HEK293 (cell line): ENCODE measurements at regions not wholly inside any gene's neighbourhood (a gene's known extent, or its start where the extent isn't known, plus 50 kb on each side); places are given as distances from the start of the nearest gene placed in this dataset.

Source experiments
- CTCF ChIA-PET: fragments of 350-600 bp; formaldehyde crosslinking; extraction: SDS; loops from one replicate; lab custom pipeline; 2021; ENCODE audit warnings: antibody characterized with exemption; lab: Yijun Ruan, JAX
- POLR2A ChIA-PET: fragments of 300-600 bp; formaldehyde crosslinking; extraction: SDS; loops from one replicate; lab custom pipeline; 2020; ENCODE audit warnings: antibody characterized with exemption, inconsistent platforms; lab: Yijun Ruan, JAX
- H3K27ac ChIP-seq: fragments of 200-500 bp; sonication (Bioruptor generic); 2 replicates; pipeline ENCODE4 v1.5.1; 2014; ENCODE audit warnings: low read depth, low read length, control low read depth, inconsistent platforms; ENCODE audit errors: extremely low read depth
- H3K36me3 ChIP-seq, 2 experiments: fragments of 200-500 bp in 1 of 2; sonication (Bioruptor generic) in 1 of 2; 1 replicate in 1 of 2; 2 replicates in 1 of 2; pipeline ENCODE4 v1.5.1; 2014 to 2017; ENCODE audit warnings: inconsistent platforms in 2 of 2, low read length in 2 of 2; ENCODE audit not compliant: control insufficient read depth in 2 of 2, insufficient read depth in 1 of 2
- H3K4me1 ChIP-seq: fragments of 200-500 bp; sonication (Bioruptor generic); 2 replicates; pipeline ENCODE4 v1.5.1; 2014; ENCODE audit warnings: mild to moderate bottlenecking, low read length, inconsistent platforms; ENCODE audit not compliant: control insufficient read depth, insufficient read depth
- H3K4me3 ChIP-seq: 2 replicates; pipeline ENCODE4 v1.5.1; 2011; ENCODE audit warnings: low read depth, mild to moderate bottlenecking, control low read depth, low read length, moderate library complexity
- H3K9me3 ChIP-seq: fragments of 200-500 bp; sonication (Bioruptor generic); 2 replicates; pipeline ENCODE4 v1.5.1; 2014; ENCODE audit warnings: low read depth, low read length, inconsistent platforms; ENCODE audit not compliant: control insufficient read depth, insufficient read depth
- MYNN ChIP-seq: fragments of 450-650 bp; formaldehyde crosslinking; IDR thresholded peaks from 2 replicates; pipeline ENCODE4 v1.5.1; 2016; ENCODE audit warnings: missing biosample characterization, missing genetic modification characterization, borderline replicate concordance
- SCRT1 ChIP-seq: fragments of 450-650 bp; formaldehyde crosslinking; IDR thresholded peaks from 2 replicates; pipeline ENCODE4 v1.5.1; 2016; ENCODE audit warnings: missing biosample characterization, missing genetic modification characterization, borderline replicate concordance
- ZFP37 ChIP-seq: fragments of 450-650 bp; formaldehyde crosslinking; IDR thresholded peaks from 2 replicates; pipeline ENCODE4 v1.5.1; 2016; ENCODE audit warnings: missing biosample characterization, missing genetic modification characterization
- ZNF211 ChIP-seq: fragments of 450-650 bp; formaldehyde crosslinking; IDR thresholded peaks from 2 replicates; pipeline ENCODE4 v1.5.1; 2016; ENCODE audit warnings: low read depth, missing biosample characterization, missing genetic modification characterization
- ZNF394 ChIP-seq: fragments of 450-650 bp; formaldehyde crosslinking; IDR thresholded peaks from 2 replicates; pipeline ENCODE4 v1.5.1; 2016; ENCODE audit warnings: missing biosample characterization, missing genetic modification characterization, mild to moderate bottlenecking, moderate library complexity, borderline replicate concordance
- ZNF426 ChIP-seq: fragments of 450-650 bp; formaldehyde crosslinking; IDR thresholded peaks from 2 replicates; pipeline ENCODE4 v1.5.1; 2017; ENCODE audit warnings: missing biosample characterization, missing genetic modification characterization, mild to moderate bottlenecking, inconsistent platforms, moderate library complexity
- ZNF521 ChIP-seq: fragments of 450-650 bp; formaldehyde crosslinking; IDR thresholded peaks from 2 replicates; pipeline ENCODE4 v1.5.1; 2017; ENCODE audit warnings: missing biosample characterization, mild to moderate bottlenecking, missing genetic modification characterization
- ZNF585B ChIP-seq: fragments of 450-650 bp; formaldehyde crosslinking; IDR thresholded peaks from 2 replicates; pipeline ENCODE4 v1.5.1; 2016; ENCODE audit warnings: missing biosample characterization, missing genetic modification characterization
- ZNF654 ChIP-seq: fragments of 450-650 bp; formaldehyde crosslinking; IDR thresholded peaks from 2 replicates; pipeline ENCODE4 v1.5.1; 2016; ENCODE audit warnings: low read depth, missing biosample characterization, missing genetic modification characterization
- ZNF747 ChIP-seq: fragments of 450-650 bp; formaldehyde crosslinking; IDR thresholded peaks from 2 replicates; pipeline ENCODE4 v1.5.1; 2016; ENCODE audit warnings: missing biosample characterization, missing genetic modification characterization
- TF ChIP-seq, protein P1 (sequence below): fragments of 450-650 bp; formaldehyde crosslinking; IDR thresholded peaks from 2 replicates; pipeline ENCODE4 v1.5.1; 2017; ENCODE audit warnings: missing biosample characterization, missing genetic modification characterization
- TF ChIP-seq, protein P2 (sequence below): fragments of 450-650 bp; formaldehyde crosslinking; IDR thresholded peaks from 2 replicates; pipeline ENCODE4 v1.5.1; 2017; ENCODE audit warnings: missing biosample characterization, missing genetic modification characterization
- TF ChIP-seq, protein P3 (sequence below): fragments of 450-650 bp; formaldehyde crosslinking; IDR thresholded peaks from 2 replicates; pipeline ENCODE4 v1.5.1; 2017; ENCODE audit warnings: missing biosample characterization, missing genetic modification characterization
- TF ChIP-seq, protein P4 (sequence below): fragments of 450-650 bp; formaldehyde crosslinking; IDR thresholded peaks from 2 replicates; pipeline ENCODE4 v1.5.1; 2016; ENCODE audit warnings: missing biosample characterization, missing genetic modification characterization
- TF ChIP-seq, protein P5 (sequence below): fragments of 450-650 bp; formaldehyde crosslinking; IDR thresholded peaks from 2 replicates; pipeline ENCODE4 v1.5.1; 2016; ENCODE audit warnings: missing biosample characterization, missing genetic modification characterization
- TF ChIP-seq, protein P6 (sequence below): fragments of 450-650 bp; formaldehyde crosslinking; IDR thresholded peaks from 2 replicates; pipeline ENCODE4 v1.5.1; 2016; ENCODE audit warnings: missing biosample characterization, missing genetic modification characterization
- TF ChIP-seq, protein P7 (sequence below): fragments of 450-650 bp; formaldehyde crosslinking; IDR thresholded peaks from 2 replicates; pipeline ENCODE4 v1.5.1; 2016; ENCODE audit warnings: missing biosample characterization, missing genetic modification characterization

- ChIA-PET POLR2A (no interaction called here), CTCF (no interaction called here)
- Histone ChIP-seq H3K36me3 (peaks cover 0 to 34% of the 10 kb centered on the region in 2 experiments; a peak in 1 of 3 replicates), H3K4me1 (no peaks in the 10 kb centered on the region), H3K9me3 (no peaks in the 10 kb centered on the region), H3K27ac (no peak overlapping the region), H3K4me3 (no peak overlapping the region)
- TF ChIP-seq ZNF394 (tag by site-specific recombination) (no peak), ZFP37 (tag by site-specific recombination) (no peak), SCRT1 (tag by site-specific recombination) (no peak)
- TF ChIP-seq, protein P1, sequence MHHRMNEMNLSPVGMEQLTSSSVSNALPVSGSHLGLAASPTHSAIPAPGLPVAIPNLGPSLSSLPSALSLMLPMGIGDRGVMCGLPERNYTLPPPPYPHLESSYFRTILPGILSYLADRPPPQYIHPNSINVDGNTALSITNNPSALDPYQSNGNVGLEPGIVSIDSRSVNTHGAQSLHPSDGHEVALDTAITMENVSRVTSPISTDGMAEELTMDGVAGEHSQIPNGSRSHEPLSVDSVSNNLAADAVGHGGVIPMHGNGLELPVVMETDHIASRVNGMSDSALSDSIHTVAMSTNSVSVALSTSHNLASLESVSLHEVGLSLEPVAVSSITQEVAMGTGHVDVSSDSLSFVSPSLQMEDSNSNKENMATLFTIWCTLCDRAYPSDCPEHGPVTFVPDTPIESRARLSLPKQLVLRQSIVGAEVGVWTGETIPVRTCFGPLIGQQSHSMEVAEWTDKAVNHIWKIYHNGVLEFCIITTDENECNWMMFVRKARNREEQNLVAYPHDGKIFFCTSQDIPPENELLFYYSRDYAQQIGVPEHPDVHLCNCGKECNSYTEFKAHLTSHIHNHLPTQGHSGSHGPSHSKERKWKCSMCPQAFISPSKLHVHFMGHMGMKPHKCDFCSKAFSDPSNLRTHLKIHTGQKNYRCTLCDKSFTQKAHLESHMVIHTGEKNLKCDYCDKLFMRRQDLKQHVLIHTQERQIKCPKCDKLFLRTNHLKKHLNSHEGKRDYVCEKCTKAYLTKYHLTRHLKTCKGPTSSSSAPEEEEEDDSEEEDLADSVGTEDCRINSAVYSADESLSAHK (tag by site-specific recombination), result no peak
Observed at GRCh38 chr2:117603567-117603966, 210.9 kb upstream of the DDX18 start.

- TF ChIP-seq, protein P2, sequence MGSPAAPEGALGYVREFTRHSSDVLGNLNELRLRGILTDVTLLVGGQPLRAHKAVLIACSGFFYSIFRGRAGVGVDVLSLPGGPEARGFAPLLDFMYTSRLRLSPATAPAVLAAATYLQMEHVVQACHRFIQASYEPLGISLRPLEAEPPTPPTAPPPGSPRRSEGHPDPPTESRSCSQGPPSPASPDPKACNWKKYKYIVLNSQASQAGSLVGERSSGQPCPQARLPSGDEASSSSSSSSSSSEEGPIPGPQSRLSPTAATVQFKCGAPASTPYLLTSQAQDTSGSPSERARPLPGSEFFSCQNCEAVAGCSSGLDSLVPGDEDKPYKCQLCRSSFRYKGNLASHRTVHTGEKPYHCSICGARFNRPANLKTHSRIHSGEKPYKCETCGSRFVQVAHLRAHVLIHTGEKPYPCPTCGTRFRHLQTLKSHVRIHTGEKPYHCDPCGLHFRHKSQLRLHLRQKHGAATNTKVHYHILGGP, result no peak
- Histone ChIP-seq H3K27ac (no peak overlapping the region), H3K4me1 (no peaks in the 10 kb centered on the region), H3K4me3 (no peak overlapping the region), H3K36me3 (peaks cover 0 to 28% of the 10 kb centered on the region in 2 experiments; a peak in 1 of 3 replicates), H3K9me3 (no peaks in the 10 kb centered on the region)
- ChIA-PET CTCF (no interaction called here), POLR2A (no interaction called here)
Observed at GRCh38 chr2:117607202-117607601, 207.3 kb upstream of the DDX18 start.

GRCh38 chr2:117613101-117613500, 201.4 kb upstream of the DDX18 start:
- Histone ChIP-seq H3K9me3 (no peaks in the 10 kb centered on the region), H3K36me3 (no peaks in the 10 kb centered on the region), H3K4me1 (no peaks in the 10 kb centered on the region), H3K4me3 (no peak overlapping the region), H3K27ac (no peak overlapping the region)
- CTCF ChIA-PET, result no interaction called here
- POLR2A ChIA-PET, result no interaction called here
- TF ChIP-seq, protein P2, result no peak
- no peak for TF ChIP-seq ZNF747 (tag by site-specific recombination)
- TF ChIP-seq, protein P3, sequence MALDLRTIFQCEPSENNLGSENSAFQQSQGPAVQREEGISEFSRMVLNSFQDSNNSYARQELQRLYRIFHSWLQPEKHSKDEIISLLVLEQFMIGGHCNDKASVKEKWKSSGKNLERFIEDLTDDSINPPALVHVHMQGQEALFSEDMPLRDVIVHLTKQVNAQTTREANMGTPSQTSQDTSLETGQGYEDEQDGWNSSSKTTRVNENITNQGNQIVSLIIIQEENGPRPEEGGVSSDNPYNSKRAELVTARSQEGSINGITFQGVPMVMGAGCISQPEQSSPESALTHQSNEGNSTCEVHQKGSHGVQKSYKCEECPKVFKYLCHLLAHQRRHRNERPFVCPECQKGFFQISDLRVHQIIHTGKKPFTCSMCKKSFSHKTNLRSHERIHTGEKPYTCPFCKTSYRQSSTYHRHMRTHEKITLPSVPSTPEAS (tag by site-specific recombination), result no peak
- no peak for TF ChIP-seq ZNF211 (tag by site-specific recombination)
- TF ChIP-seq, protein P4, sequence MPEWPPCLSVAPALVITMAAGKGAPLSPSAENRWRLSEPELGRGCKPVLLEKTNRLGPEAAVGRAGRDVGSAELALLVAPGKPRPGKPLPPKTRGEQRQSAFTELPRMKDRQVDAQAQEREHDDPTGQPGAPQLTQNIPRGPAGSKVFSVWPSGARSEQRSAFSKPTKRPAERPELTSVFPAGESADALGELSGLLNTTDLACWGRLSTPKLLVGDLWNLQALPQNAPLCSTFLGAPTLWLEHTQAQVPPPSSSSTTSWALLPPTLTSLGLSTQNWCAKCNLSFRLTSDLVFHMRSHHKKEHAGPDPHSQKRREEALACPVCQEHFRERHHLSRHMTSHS (tag by site-specific recombination), result no peak
- TF ChIP-seq, protein P5, sequence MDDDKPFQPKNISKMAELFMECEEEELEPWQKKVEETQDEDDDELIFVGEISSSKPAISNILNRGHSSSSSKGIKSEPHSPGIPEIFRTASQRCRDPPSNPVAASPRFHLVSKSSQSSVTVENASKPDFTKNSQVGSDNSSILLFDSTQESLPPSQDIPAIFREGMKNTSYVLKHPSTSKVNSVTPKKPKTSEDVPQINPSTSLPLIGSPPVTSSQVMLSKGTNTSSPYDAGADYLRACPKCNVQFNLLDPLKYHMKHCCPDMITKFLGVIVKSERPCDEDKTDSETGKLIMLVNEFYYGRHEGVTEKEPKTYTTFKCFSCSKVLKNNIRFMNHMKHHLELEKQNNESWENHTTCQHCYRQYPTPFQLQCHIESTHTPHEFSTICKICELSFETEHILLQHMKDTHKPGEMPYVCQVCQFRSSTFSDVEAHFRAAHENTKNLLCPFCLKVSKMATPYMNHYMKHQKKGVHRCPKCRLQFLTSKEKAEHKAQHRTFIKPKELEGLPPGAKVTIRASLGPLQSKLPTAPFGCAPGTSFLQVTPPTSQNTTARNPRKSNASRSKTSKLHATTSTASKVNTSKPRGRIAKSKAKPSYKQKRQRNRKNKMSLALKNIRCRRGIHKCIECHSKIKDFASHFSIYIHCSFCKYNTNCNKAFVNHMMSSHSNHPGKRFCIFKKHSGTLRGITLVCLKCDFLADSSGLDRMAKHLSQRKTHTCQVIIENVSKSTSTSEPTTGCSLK (tag by site-specific recombination), result no peak
- no peak for TF ChIP-seq ZNF654 (tag by site-specific recombination)
- TF ChIP-seq MYNN (tag by site-specific recombination), result no peak
- TF ChIP-seq, protein P6, sequence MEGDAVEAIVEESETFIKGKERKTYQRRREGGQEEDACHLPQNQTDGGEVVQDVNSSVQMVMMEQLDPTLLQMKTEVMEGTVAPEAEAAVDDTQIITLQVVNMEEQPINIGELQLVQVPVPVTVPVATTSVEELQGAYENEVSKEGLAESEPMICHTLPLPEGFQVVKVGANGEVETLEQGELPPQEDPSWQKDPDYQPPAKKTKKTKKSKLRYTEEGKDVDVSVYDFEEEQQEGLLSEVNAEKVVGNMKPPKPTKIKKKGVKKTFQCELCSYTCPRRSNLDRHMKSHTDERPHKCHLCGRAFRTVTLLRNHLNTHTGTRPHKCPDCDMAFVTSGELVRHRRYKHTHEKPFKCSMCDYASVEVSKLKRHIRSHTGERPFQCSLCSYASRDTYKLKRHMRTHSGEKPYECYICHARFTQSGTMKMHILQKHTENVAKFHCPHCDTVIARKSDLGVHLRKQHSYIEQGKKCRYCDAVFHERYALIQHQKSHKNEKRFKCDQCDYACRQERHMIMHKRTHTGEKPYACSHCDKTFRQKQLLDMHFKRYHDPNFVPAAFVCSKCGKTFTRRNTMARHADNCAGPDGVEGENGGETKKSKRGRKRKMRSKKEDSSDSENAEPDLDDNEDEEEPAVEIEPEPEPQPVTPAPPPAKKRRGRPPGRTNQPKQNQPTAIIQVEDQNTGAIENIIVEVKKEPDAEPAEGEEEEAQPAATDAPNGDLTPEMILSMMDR (tag by site-specific recombination), result no peak
- TF ChIP-seq ZNF426 (tag by site-specific recombination), result no peak
- TF ChIP-seq ZNF585B, result no peak
- TF ChIP-seq ZNF521 (tag by site-specific recombination), result no peak
- TF ChIP-seq, protein P7, sequence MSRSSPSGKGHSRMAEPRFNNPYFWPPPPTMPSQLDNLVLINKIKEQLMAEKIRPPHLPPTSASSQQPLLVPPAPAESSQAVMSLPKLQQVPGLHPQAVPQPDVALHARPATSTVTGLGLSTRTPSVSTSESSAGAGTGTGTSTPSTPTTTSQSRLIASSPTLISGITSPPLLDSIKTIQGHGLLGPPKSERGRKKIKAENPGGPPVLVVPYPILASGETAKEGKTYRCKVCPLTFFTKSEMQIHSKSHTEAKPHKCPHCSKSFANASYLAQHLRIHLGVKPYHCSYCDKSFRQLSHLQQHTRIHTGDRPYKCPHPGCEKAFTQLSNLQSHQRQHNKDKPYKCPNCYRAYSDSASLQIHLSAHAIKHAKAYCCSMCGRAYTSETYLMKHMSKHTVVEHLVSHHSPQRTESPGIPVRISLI, result no peak
